ENCODE measurements at regions not wholly inside any gene's neighbourhood (a gene's known extent, or its start where the extent isn't known, plus 50 kb on each side); places are given as distances from the start of the nearest gene placed in this dataset.

DNA sequence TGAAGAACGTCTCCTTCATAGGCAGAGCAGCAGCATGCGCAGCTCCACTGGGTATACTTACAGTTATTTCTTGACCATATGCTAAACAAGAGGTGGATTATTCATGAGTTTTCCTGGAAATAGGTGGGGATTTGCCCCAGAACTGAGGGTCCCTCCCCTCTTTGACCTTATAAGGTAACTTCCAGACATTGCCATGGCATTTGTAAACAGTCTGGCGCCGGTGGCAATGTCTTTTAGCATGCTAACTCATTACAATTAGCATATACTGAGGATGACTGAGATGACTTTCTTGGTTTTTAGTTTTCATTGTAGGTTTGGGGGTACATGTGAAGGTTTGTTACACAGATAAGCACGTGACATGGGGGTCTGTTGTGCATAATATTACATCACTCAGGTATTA is 97.3 kb downstream of the MTNR1A start:
- Mint-ChIP-seq H3K36me3 (no peaks in the 10 kb centered on the region), H3K9me3 (peaks cover 17% of the 10 kb centered on the region), H3K27ac (no peak overlapping the region), H3K4me1 (no peaks in the 10 kb centered on the region), H3K27me3 (ENCODE audit: low read depth) (no peaks in the 10 kb centered on the region), H3K4me3 (no peak overlapping the region)
- TF ChIP-seq, protein P1, sequence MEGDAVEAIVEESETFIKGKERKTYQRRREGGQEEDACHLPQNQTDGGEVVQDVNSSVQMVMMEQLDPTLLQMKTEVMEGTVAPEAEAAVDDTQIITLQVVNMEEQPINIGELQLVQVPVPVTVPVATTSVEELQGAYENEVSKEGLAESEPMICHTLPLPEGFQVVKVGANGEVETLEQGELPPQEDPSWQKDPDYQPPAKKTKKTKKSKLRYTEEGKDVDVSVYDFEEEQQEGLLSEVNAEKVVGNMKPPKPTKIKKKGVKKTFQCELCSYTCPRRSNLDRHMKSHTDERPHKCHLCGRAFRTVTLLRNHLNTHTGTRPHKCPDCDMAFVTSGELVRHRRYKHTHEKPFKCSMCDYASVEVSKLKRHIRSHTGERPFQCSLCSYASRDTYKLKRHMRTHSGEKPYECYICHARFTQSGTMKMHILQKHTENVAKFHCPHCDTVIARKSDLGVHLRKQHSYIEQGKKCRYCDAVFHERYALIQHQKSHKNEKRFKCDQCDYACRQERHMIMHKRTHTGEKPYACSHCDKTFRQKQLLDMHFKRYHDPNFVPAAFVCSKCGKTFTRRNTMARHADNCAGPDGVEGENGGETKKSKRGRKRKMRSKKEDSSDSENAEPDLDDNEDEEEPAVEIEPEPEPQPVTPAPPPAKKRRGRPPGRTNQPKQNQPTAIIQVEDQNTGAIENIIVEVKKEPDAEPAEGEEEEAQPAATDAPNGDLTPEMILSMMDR (IDR thresholded peaks at IDR 0.05; ENCODE audit: unreplicated experiment), result no peak
- DNase-seq (ENCODE audit: low spot score in 2 of 2, unreplicated experiment in 2 of 2), result no peak

DNA sequence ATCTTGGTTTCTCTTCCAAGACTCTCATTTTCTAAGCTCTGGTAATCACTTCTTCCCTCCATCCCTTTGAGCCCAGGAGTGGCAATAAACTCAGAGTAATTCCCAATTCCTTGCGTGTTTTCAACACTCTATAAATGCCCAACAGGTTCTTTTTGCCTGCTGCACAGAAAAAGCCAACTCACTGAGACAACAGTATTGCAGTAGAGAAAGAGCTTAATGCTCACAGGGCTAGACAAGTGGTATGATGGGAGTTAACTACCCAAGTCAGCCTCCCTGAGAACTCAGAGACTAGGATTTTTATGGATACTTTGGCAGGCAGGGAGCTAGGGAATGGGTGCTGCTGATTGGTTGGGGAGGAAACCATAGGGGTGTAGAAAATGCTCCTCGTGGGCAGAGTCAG is 103.4 kb downstream of the MTNR1A start:
- Mint-ChIP-seq H3K27ac (no peak overlapping the region), H3K36me3 (peaks cover 5% of the 10 kb centered on the region), H3K27me3 (ENCODE audit: low read depth) (peaks cover under 1% of the 10 kb centered on the region), H3K9me3 (peaks cover 49% of the 10 kb centered on the region), H3K4me3 (no peak overlapping the region), H3K4me1 (peaks cover 3% of the 10 kb centered on the region)
- no peak for DNase-seq (ENCODE audit: low spot score in 2 of 2, unreplicated experiment in 2 of 2)
- TF ChIP-seq, protein P1 (IDR thresholded peaks at IDR 0.05; ENCODE audit: unreplicated experiment), result no peak

DNA sequence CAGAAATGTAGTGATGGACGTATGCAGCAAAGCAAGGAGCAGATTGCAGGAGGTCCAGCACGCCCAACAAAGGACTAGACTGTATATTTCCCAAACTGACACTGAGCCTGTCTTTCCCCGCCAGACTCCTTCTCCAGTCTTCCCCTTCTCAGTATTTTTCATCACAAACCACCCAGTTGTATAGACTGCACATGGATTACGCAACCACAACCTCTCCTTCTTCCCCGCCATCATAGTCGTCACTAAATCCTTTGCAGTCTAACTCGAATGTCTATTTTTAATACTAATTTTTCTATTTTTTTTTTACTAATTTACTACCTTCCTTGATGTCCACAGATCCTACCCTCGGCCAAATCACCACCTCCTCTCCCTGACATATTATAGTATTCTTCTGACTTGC is 105.4 kb downstream of the MTNR1A start:
- Mint-ChIP-seq H3K27me3 (ENCODE audit: low read depth) (peaks cover 14% of the 10 kb centered on the region), H3K4me1 (peaks cover 3% of the 10 kb centered on the region), H3K9me3 (peaks cover 49% of the 10 kb centered on the region), H3K4me3 (no peak overlapping the region), H3K36me3 (peaks cover 5% of the 10 kb centered on the region), H3K27ac (no peak overlapping the region)
- TF ChIP-seq, protein P1 (IDR thresholded peaks at IDR 0.05; ENCODE audit: unreplicated experiment), result no peak
- DNase-seq (ENCODE audit: low spot score in 2 of 2, unreplicated experiment in 2 of 2), result no peak

GRCh38 chr4:186445040-186445439 is 110.3 kb downstream of the MTNR1A start:
- TF ChIP-seq, protein P1 (IDR thresholded peaks at IDR 0.05; ENCODE audit: unreplicated experiment), result no peak
- Mint-ChIP-seq H3K9me3 (peaks cover 7% of the 10 kb centered on the region), H3K27me3 (ENCODE audit: low read depth) (peaks cover 24% of the 10 kb centered on the region), H3K27ac (no peak overlapping the region), H3K4me3 (no peak overlapping the region), H3K4me1 (peaks cover 3% of the 10 kb centered on the region), H3K36me3 (no peaks in the 10 kb centered on the region)
- no peak for DNase-seq (ENCODE audit: low spot score in 2 of 2, unreplicated experiment in 2 of 2)

DNA sequence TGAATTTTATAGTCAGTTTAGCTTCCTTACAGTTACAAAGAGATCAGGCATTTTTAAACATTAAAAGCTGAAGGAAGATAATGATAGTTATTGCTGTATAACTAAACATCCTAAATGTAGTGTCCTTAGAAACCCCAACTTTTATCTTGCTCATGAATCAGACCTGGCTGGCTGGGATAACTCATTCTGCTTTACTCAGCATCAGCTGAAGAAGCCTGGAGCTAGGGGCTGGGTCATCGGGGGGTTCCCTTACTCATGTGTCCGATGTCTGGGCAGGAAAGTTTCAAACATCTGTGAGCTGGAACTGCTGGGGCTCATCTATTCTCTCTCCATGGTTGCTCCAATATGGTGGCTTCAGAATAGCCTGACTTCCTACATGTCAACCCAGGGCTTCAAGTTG is 113.9 kb downstream of the MTNR1A start:
- TF ChIP-seq, protein P1 (IDR thresholded peaks at IDR 0.05; ENCODE audit: unreplicated experiment), result no peak
- Mint-ChIP-seq H3K27ac (no peak overlapping the region), H3K36me3 (no peaks in the 10 kb centered on the region), H3K27me3 (ENCODE audit: low read depth) (peaks cover 25% of the 10 kb centered on the region), H3K9me3 (peaks cover 25% of the 10 kb centered on the region), H3K4me3 (no peak overlapping the region), H3K4me1 (no peaks in the 10 kb centered on the region)
- no peak for DNase-seq (ENCODE audit: low spot score in 2 of 2, unreplicated experiment in 2 of 2)

DNA sequence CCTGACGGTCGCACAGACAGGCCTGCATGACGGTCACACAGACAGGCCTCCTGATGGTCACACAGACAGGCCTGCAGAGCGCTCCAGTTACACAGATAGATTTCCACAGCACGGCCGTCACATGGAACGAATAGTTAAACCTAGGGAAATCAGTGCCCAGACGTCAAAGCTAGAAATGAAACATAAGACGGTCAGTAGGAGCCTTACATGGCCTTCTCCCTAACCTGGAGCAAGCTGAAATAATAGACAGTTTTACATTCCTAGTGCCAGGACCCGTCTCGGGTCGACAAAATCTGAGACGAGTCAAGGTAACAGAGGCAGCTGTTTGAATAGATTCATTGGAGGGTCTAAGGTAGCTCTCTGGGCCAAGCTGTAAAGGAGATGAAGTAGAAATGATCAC is 126.9 kb downstream of the MTNR1A start:
- no peaks in the 10 kb centered on the region for H3K4me1 Mint-ChIP-seq
- no peaks in the 10 kb centered on the region for H3K27me3 Mint-ChIP-seq (ENCODE audit: low read depth)
- no peak overlapping the region for H3K27ac Mint-ChIP-seq
- no peaks in the 10 kb centered on the region for H3K36me3 Mint-ChIP-seq
- no peak overlapping the region for H3K4me3 Mint-ChIP-seq
- TF ChIP-seq, protein P1 (IDR thresholded peaks at IDR 0.05; ENCODE audit: unreplicated experiment), result no peak
- no peak for DNase-seq (ENCODE audit: low spot score in 2 of 2, unreplicated experiment in 2 of 2)
- H3K9me3 Mint-ChIP-seq, result no peaks in the 10 kb centered on the region
